Activated CD8-positive, alpha-beta T cell treated with anti-CD3 and anti-CD28 coated beads for 36 hours (primary cell): ENCODE measurements at regions not wholly inside any gene's neighbourhood (a gene's known extent, or its start where the extent isn't known, plus 50 kb on each side); places are given as distances from the start of the nearest gene placed in this dataset.

ENCODE experiments used
- ATAC-seq: fragments of 200-7000 bp; cut with Tn5 transposase; one replicate; pipeline ENCODE4 v1.10.0; 2021; ENCODE audit warnings: mild to moderate bottlenecking, moderate library complexity
- CTCF ChIA-PET: fragments of 350-600 bp; sonication (Branson Sonifier 250); formaldehyde crosslinking; loops from one replicate; lab custom pipeline; 2021; ENCODE audit warnings: antibody characterized with exemption; lab: Charles Lee
- POLR2A ChIA-PET: fragments of 350-600 bp; sonication (Branson Sonifier 250); formaldehyde crosslinking; loops from one replicate; lab custom pipeline; 2021; ENCODE audit warnings: antibody characterized with exemption; lab: Charles Lee
- DNase-seq: peaks from one replicate; pipeline ENCODE4 v3.0.0-alpha.2; 2020
- H3K27ac Mint-ChIP-seq: one replicate; pipeline ENCODE4 v1.8.0; 2021; ENCODE audit warnings: mild to moderate bottlenecking, mixed read lengths
- H3K27me3 Mint-ChIP-seq: one replicate; pipeline ENCODE4 v1.8.0; 2021; ENCODE audit warnings: mixed read lengths
- H3K36me3 Mint-ChIP-seq: one replicate; pipeline ENCODE4 v1.8.0; 2021; ENCODE audit warnings: low read depth, mixed read lengths
- H3K4me1 Mint-ChIP-seq: one replicate; pipeline ENCODE4 v1.8.0; 2021; ENCODE audit warnings: low read depth, mixed read lengths
- H3K4me3 Mint-ChIP-seq: one replicate; pipeline ENCODE4 v1.8.0; 2021; ENCODE audit warnings: mild to moderate bottlenecking, moderate library complexity, mixed read lengths
- H3K9me3 Mint-ChIP-seq: one replicate; pipeline ENCODE4 v1.8.0; 2021; ENCODE audit warnings: mixed read lengths
- CTCF ChIP-seq: fragments of 200-600 bp; IDR thresholded peaks from one replicate; pipeline ENCODE4 v1.8.0; 2022; ENCODE audit warnings: antibody characterized with exemption, mild to moderate bottlenecking
- intact Hi-C: fragments of 100-400 bp; cut with micrococcal nuclease; formaldehyde crosslinking; loops from one replicate; pipeline ENCODE4 v1.10.0; 2022

GRCh38 chr12:131570596-131570995 lies 140.3 kb upstream of the SFSWAP start:
- POLR2A ChIA-PET: no interaction called here
- DNase-seq (no peak), ATAC-seq (no peak)
- TF ChIP-seq CTCF: no peak
- intact Hi-C loops: no loop called here
- Mint-ChIP-seq H3K4me1 (no peaks in the 10 kb centered on the region), H3K9me3 (no peaks in the 10 kb centered on the region), H3K27ac (no peak overlapping the region), H3K36me3 (no peaks in the 10 kb centered on the region), H3K4me3 (no peak overlapping the region), H3K27me3 (peaks cover 6% of the 10 kb centered on the region)
- CTCF ChIA-PET: interaction anchor here (1.4 kb wide), 1 partner anchor 149 kb away, joined by 3 read pairs; no protein-coding TSS in a partner anchor

- POLR2A ChIA-PET: no interaction called here
- Mint-ChIP-seq H3K4me3 (no peak overlapping the region), H3K27ac (no peak overlapping the region), H3K36me3 (no peaks in the 10 kb centered on the region), H3K27me3 (peaks cover 6% of the 10 kb centered on the region), H3K4me1 (no peaks in the 10 kb centered on the region), H3K9me3 (peaks cover 2% of the 10 kb centered on the region)
- ATAC-seq (no peak), DNase-seq (no peak)
- CTCF ChIA-PET: no interaction called here
- no peak for TF ChIP-seq CTCF
- intact Hi-C loops: no loop called here
Observed at GRCh38 chr12:131571827-131572226, 139.1 kb upstream of the SFSWAP start.

GRCh38 chr12:131572626-131573025 lies 138.3 kb upstream of the SFSWAP start:
- H3K36me3 Mint-ChIP-seq: no peaks in the 10 kb centered on the region
- POLR2A ChIA-PET: no interaction called here
- no peak for TF ChIP-seq CTCF
- DNase-seq (no peak), ATAC-seq (no peak)
- peaks cover 6% of the 10 kb centered on the region for H3K27me3 Mint-ChIP-seq
- intact Hi-C loops: no loop called here
- no peak overlapping the region for H3K27ac Mint-ChIP-seq
- CTCF ChIA-PET: no interaction called here
- H3K4me1 Mint-ChIP-seq: no peaks in the 10 kb centered on the region
- no peak overlapping the region for H3K4me3 Mint-ChIP-seq
- H3K9me3 Mint-ChIP-seq: peaks cover 2% of the 10 kb centered on the region

GRCh38 chr12:131573631-131574394 lies 137.1 kb upstream of the SFSWAP start:
- ChIA-PET CTCF (no interaction called here), POLR2A (no interaction called here)
- peaks cover 2% of the 10 kb centered on the region for H3K9me3 Mint-ChIP-seq
- ATAC-seq (no peak), DNase-seq (no peak)
- no peaks in the 10 kb centered on the region for H3K4me1 Mint-ChIP-seq
- intact Hi-C loops: no loop called here
- H3K4me3 Mint-ChIP-seq: no peak overlapping the region
- peaks cover 7% of the 10 kb centered on the region for H3K27me3 Mint-ChIP-seq
- H3K36me3 Mint-ChIP-seq: no peaks in the 10 kb centered on the region
- no peak for TF ChIP-seq CTCF
- no peak overlapping the region for H3K27ac Mint-ChIP-seq

- POLR2A ChIA-PET: no interaction called here
- intact Hi-C loops: no loop called here
- Mint-ChIP-seq H3K9me3 (peaks cover 2% of the 10 kb centered on the region), H3K27ac (no peak overlapping the region), H3K27me3 (peaks cover 10% of the 10 kb centered on the region), H3K4me3 (no peak overlapping the region), H3K36me3 (no peaks in the 10 kb centered on the region), H3K4me1 (no peaks in the 10 kb centered on the region)
- no peak for DNase-seq
- no peak for TF ChIP-seq CTCF
- CTCF ChIA-PET: no interaction called here
- no peak for ATAC-seq
Observed at GRCh38 chr12:131574395-131574771, 136.5 kb upstream of the SFSWAP start.
